Transverse colon (tissue), 4 donors: ENCODE measurements at regions not wholly inside any gene's neighbourhood (a gene's known extent, or its start where the extent isn't known, plus 50 kb on each side); places are given as distances from the start of the nearest gene placed in this dataset.

Experiments
- EP300 ChIP-seq: sonication (generic); formaldehyde crosslinking; IDR thresholded peaks from one replicate; pipeline ENCODE4 v1.6.1; 2017; ENCODE audit warnings: antibody characterized with exemption, low read depth
- POLR2A ChIP-seq: fragments of 450-650 bp; IDR thresholded peaks from one replicate; pipeline ENCODE4 v1.6.1; 2016; ENCODE audit warnings: antibody characterized with exemption, mild to moderate bottlenecking, moderate library complexity
- POLR2AphosphoS5 ChIP-seq, 3 donors: sonication (generic); formaldehyde crosslinking; IDR thresholded peaks; one replicate each; pipeline ENCODE4 v1.6.1; 2016; ENCODE audit warnings: antibody characterized with exemption in 3 of 3
- TF ChIP-seq, protein P1 (sequence below), 5 experiments: fragments of 200-600 bp in 3 of 5; fragments of 450-650 bp in 2 of 5; sonication (generic) in 3 of 5; IDR thresholded peaks; 1 replicate in 2 of 5; 2 replicates in 3 of 5; pipeline ENCODE4 v1.5.1; 2016 to 2017; ENCODE audit warnings: antibody characterized with exemption in 5 of 5, inconsistent platforms in 3 of 5, mild to moderate bottlenecking in 2 of 5, moderate library complexity in 1 of 5

DNA sequence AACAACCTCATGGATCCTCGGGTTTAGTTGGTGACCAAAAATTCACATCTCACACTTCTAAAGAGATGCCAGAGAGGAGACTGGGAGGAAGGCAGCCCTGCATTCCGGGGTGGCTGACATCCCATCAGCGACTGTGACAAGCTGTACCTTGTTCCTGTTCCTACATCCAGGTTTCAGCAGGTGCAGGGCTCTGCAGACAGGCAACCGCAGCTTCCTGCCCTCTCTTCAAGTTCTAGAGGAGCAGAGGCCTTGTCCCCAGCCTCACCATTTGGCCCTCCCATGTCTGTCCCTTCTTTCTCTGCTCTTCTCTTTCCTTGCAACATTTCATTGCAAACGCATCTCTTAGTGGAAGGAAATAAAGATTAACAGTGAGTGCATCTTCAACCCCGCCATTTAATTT is 454.6 kb downstream of the IRX1 start:
- TF ChIP-seq, protein P1, sequence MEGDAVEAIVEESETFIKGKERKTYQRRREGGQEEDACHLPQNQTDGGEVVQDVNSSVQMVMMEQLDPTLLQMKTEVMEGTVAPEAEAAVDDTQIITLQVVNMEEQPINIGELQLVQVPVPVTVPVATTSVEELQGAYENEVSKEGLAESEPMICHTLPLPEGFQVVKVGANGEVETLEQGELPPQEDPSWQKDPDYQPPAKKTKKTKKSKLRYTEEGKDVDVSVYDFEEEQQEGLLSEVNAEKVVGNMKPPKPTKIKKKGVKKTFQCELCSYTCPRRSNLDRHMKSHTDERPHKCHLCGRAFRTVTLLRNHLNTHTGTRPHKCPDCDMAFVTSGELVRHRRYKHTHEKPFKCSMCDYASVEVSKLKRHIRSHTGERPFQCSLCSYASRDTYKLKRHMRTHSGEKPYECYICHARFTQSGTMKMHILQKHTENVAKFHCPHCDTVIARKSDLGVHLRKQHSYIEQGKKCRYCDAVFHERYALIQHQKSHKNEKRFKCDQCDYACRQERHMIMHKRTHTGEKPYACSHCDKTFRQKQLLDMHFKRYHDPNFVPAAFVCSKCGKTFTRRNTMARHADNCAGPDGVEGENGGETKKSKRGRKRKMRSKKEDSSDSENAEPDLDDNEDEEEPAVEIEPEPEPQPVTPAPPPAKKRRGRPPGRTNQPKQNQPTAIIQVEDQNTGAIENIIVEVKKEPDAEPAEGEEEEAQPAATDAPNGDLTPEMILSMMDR (IDR thresholded peaks at IDR 0.05): no peak
- no peak for TF ChIP-seq POLR2AphosphoS5 (IDR thresholded peaks at IDR 0.05)
- TF ChIP-seq EP300: no peak
- TF ChIP-seq POLR2A: no peak
